NCI-H2227 (cell line): ENCODE measurements at regions not wholly inside any gene's neighbourhood (a gene's known extent, or its start where the extent isn't known, plus 50 kb on each side); places are given as distances from the start of the nearest gene placed in this dataset.

Experiments used
- DNase-seq: peaks from one replicate; lab custom pipeline; 2025; ENCODE audit not compliant: unreplicated experiment; lab: John Stamatoyannopoulos, UW

- DNase-seq, result no peak
These were observed 73.1 kb upstream of the KCNA4 start for GRCh38 chr11:30089921-30090320.

GRCh38 chr11:30091246-30091645, 74.4 kb upstream of the KCNA4 start:
- no peak for DNase-seq

GRCh38 chr11:30091737-30092136, 74.9 kb upstream of the KCNA4 start:
- DNase-seq, result no peak

GRCh38 chr11:30092518-30092917, 75.7 kb upstream of the KCNA4 start:
- no peak for DNase-seq

GRCh38 chr11:30100495-30100894, 83.7 kb upstream of the KCNA4 start:
- no peak for DNase-seq

- no peak for DNase-seq
These were observed 89.7 kb upstream of the KCNA4 start for GRCh38 chr11:30106222-30107181.

- no peak for DNase-seq
These were observed 91.1 kb upstream of the KCNA4 start for GRCh38 chr11:30107899-30108298.

GRCh38 chr11:30109774-30110173, 92.9 kb upstream of the KCNA4 start:
- DNase-seq, result no peak

- no peak for DNase-seq
These were observed 93.9 kb upstream of the KCNA4 start for GRCh38 chr11:30110691-30111090.

- no peak for DNase-seq
These were observed 95.0 kb upstream of the KCNA4 start for GRCh38 chr11:30111786-30112185.

GRCh38 chr11:30113326-30113898, 96.6 kb upstream of the KCNA4 start:
- no peak for DNase-seq

- no peak for DNase-seq
These were observed 99.7 kb upstream of the KCNA4 start for GRCh38 chr11:30116512-30116911.

- no peak for DNase-seq
These were observed 103.3 kb upstream of the KCNA4 start for GRCh38 chr11:30120045-30120589.

- no peak for DNase-seq
These were observed 105.4 kb upstream of the FSHB start for GRCh38 chr11:30125456-30125855.

GRCh38 chr11:30128269-30128932, 102.4 kb upstream of the FSHB start:
- no peak for DNase-seq

- DNase-seq, result no peak
These were observed 99.3 kb upstream of the FSHB start for GRCh38 chr11:30131535-30131934.

GRCh38 chr11:30133281-30133680, 97.5 kb upstream of the FSHB start:
- no peak for DNase-seq

- peak; percentile 1 for DNase-seq
These were observed 87.6 kb upstream of the FSHB start for GRCh38 chr11:30143098-30143705.

GRCh38 chr11:30147293-30147692, 83.5 kb upstream of the FSHB start:
- no peak for DNase-seq

- DNase-seq, result no peak
These were observed 80.8 kb upstream of the FSHB start for GRCh38 chr11:30149998-30150397.

GRCh38 chr11:30150425-30150824, 80.4 kb upstream of the FSHB start:
- DNase-seq, result no peak
